ENCODE measurements at regions not wholly inside any gene's neighbourhood (a gene's known extent, or its start where the extent isn't known, plus 50 kb on each side); places are given as distances from the start of the nearest gene placed in this dataset.

DNA sequence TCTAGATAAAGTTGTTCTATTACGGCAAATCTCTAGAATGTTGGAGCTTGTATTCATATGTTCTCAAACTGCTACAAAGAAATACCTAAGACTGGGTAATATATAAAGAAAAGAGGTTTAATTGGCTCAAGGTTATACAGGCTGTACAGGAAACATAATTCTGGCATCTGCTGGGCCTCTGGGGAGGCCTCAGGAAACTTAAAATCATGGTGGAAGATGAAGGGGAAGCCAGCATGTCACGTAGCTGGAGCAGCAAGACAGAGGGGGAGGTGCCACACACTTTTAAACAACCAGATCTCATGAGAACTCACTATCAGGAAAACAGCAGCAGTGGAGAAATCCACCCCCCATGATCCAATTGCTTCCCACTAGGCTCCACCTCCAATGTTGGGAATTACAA, 390.4 kb upstream of the ADGRL4 start:
- DNase-seq: no peak

DNA sequence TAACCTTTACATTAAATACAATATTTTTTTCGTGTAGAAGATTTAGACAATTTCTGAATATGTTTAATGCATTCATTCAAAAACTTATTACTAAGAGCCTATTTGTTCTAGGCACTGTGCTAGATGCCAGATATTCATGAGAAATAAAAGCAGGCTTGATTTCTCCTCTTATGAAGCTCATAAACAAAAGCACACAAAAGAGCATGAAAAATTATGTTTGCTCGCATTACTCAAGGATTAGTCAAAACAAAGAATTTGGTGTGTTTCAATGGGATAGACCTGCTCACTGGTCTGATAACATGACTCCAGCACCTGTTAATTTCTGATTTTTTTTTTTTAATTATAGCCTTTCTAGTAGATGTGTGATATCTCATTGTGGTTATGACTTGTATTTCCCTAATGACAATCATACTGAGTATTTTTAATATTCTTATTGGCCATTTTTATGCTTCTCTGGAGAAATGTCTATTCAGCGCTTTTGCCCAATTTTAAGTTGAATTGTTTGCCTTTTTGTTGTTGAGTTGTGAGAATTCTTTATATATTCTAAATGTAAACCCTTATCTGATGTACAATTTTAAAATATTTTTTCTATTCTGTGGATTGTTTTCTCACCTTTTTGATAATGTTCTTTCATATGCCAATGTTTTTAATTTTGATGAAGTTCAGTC, 382.3 kb upstream of the ADGRL4 start:
- no peak for DNase-seq

DNA sequence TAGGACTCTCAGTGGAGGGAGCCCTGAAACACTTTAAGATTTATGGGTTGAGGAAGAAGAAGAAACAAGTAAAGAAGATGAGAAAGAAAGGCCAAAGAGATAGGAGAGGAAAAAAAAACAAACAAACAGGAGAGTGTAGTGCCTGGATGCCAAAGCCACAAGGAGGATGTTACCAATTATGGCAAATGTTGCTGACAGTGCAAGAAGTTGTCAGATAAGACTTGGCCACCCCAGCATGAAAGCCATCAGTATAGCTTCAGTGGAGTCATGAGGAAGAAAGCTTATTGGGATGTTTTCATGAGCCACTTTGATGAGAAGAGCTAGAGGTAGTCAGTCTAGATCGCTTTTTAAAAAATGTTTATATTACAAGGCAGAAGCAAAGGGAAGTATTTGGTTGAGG, 380.2 kb upstream of the ADGRL4 start:
- no peak for DNase-seq

DNA sequence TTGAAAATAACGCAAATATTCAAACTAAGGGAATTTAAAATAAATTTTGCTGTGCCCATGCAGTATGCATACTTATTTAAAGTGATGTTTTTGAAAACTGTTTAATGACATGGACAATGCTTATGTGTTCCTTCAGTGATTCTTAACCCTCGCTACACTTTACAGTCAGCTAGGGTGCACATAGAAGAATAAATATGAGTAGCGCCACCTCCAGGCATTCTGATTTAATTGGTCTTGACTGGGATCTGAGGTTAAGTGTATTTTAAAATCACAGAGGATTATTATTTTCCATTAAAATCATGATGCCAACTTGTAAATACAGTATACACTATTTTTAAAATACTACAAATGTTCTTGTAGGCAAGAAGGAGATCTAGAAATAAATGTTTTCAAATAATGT, 373.5 kb upstream of the ADGRL4 start:
- DNase-seq: no peak

DNA sequence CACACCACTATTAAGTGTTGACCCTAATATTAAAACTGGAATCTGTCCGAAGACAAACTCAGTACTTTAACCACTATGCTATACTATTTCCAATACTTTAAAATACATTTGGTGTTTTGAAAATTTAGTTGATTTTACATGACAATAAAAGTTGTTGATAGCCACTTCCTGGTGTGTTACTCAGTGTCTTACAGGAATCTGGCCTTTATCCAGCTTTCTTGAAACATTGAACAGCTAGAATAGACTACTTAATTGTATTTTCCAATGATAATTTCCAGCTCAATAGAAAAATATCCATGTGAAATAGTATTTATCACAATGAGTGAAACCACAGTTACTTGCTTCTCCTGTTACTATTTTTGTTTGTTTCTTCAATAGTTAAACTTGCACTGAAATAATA, 369.6 kb upstream of the ADGRL4 start:
- no peak for DNase-seq

DNA sequence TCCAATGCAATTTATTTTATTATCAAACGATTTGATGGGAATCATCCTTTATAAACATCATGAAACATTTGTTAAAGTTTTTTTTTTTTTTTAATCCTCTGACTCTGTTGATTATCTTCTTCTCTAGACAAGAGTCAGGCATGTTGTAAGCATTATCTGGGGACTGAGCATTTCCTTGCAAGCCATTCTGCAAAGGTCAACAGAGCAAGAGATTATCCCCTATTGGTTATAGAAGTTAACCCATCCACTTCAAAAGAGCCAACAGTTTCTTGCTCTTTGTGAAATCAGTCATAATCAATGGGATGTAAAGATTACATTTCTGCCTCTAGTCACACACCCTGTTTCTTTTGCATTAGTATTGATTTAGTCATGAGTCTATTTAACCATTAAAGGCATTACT, 368.8 kb upstream of the ADGRL4 start:
- no peak for DNase-seq

DNA sequence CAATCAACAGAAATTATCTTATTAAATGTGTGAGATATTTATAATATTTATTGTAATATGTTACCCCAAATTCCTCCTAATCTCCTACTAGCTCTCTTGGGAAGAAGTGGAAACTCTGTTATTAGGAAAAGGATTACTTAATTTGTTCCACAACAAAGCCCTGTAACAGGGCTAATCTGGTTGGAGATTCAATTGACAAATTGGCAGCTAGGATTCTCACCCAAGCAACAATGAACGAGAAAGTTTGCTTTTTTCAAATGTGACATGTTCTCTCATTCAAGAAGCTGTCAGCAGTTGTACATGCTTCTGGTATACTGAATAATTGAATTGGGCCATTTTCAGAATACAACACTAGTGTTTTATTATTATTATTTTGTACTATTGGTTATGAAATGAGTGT, 367.9 kb upstream of the ADGRL4 start:
- DNase-seq: no peak

DNA sequence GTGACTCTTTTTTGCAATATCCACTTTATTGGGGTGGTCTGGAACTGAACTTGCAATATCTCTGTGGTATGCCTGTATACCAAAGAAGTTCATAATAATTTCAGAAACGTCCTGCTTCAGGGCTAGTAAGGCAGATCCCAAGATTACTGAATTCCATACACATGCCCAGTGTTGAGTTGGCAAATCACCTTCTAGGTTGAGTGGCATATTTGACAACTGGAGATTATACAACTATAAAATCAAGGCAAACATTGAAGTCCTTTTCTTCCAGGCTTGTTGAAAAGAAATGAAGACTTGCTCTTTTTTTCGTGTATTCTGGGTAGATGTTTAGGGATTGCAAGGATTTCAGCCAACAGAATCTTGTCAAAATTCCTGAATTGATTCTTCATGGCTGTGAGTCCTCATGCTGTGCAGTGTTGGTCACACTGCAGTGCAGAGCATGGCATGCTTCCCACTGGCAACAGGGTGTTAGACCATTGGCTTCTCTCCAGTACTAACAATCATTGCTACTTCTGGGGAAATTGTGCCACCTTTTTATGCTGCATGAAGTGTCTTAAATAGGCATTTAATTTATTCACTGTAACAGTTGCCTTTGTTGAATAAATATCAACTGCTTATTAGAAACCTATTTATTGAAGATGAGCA, 367.1 kb upstream of the ADGRL4 start:
- no peak for DNase-seq

DNA sequence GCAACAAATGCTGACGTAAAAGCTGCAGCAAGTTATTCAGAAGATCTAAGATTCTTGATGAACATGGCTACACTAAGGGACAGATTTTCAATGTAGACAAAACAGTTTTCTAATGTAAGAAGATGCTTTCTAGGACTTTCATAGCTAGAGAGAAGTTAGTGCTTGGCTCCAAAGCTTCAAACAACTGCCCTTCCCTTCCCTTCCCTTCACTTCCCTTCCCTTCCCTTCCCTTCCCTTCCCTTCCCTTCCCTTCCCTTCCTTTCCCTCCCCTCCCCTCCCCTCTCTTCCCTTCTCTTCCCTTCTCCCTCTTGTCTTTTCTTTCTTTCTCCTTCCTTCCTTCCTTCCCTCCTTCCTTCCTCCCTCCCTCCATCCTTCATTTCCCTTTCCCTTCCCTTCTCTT, 365.3 kb upstream of the ADGRL4 start:
- DNase-seq: no peak

DNA sequence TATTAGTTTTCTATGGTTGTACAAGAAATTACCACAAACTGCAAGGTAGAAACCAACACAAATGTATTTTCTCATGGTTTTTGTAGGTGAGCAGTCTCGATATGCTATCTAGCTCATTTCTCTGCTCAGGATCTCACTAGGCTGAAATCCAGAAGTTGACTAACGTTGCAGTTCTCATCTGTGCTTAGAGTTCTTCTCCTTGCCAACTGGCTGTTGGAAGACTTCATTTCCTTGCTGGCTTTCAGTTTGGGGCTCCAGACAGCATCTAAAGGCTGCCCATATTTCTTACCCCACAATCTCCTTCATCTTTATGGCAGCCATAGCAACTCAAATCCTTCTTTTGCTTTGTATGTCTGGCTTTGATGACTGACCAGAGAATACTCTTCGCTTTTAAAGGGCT, 362.6 kb upstream of the ADGRL4 start:
- no peak for DNase-seq

DNA sequence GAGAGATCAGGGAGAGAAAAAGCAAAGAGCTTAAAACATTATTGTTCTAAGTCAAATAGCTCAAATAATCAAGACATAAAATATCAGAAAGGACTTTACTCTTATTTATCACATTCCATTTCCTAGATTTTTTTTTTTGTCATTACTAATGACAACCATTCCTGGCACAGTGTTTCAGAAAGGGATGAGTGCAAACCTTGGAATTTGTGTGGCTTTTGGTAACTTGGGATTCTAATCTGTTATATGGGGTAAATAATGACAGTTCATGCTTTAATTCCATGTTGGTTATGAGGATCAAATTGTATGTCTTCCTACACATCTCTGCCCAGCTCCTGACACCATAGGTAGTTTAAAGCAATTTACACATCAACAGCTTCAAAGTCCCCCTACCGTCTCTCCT, 358.4 kb upstream of the ADGRL4 start:
- no peak for DNase-seq

DNA sequence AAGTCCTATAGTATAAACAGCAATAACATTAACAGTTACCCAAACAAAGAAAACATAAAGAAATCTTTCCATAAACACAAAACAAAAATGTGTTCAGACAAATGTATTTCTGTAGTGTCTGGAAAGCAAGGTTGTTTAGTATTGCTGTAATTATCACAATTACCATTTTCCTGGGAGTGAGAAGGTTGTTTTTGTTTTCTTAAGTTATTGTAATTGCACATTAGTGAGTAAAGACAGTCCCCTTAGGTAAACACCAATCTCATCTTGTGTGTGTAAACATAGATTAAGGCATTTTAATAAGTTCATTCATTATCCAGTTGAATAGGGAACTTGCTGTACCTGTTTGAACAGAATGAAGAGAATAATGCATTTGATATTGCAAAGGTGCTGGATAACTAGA, 356.9 kb upstream of the ADGRL4 start:
- DNase-seq: no peak

DNA sequence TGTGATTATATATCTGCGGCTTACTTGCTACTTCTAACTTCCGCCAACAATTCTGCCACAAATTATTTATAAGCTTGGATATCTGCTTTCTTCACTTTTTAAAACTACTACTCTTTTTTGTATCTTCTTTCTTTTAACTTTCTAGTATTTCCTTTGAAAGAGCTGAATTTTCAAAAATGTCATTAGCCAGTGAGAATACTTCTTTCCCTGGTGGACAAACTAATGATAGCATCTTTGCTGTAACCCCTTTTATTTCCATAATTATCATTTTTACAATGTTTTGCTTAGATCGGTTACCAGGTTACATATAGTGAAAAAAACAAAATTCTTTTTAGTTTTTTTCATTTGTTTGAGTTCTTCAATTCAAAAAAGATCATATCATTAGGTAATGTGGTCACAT, 355.9 kb upstream of the ADGRL4 start:
- DNase-seq: no peak

DNA sequence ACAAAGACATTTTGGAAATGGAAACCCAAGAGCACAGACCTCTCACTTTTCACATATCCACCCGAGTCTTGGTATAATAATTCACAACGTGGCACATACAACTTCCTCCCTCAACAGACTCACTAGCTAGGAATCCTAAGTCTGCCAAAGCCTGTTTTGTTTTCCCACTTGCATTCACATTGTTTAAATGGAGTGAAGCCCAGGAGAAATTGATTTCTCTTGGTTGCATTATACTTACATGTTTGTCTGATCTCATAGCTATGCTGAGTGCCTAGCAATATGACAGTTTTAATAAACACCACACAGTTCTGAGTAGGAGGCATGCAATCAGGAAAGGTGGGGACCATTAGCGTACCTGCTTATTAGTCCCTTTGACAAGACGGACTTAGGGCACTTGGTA, 348.6 kb upstream of the ADGRL4 start:
- no peak for DNase-seq

DNA sequence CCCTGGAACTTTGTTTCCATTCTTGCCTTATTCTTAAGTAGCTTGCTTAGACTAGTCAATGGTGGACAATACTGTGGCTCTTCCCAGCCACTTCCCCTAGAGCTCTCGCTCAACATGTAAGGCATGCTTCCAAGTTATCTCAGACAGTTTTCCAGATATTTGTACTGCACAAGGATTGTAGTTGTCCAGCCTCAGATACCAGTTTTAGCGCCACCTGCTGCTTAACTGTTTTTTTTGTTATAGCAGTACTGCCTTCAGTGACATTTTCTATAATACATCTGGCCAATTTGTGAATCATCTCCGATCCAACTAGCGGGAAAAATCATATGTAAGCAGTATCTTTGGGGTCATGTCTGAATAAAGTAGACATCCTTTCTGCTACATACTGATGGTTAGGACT, 346.7 kb upstream of the ADGRL4 start:
- no peak for DNase-seq

DNA sequence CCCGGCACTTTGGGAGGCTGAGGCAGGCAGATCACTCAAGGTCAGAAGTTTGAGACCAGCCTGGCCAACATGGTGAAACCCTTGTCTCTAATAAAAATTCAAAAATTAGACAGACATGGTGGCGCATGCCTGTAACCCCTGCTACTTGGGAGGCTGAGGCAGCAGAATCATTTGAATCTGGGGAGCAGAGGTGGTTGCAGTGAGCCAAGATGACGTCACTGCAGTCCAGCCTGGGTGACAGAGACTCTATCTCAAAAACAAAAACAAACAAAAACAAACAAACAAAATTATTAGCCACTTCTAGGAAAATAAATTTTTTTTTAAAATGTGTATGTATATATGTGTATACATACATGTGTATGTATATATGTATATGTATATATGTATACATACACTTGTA, 320.3 kb upstream of the ADGRL4 start:
- DNase-seq: no peak

DNA sequence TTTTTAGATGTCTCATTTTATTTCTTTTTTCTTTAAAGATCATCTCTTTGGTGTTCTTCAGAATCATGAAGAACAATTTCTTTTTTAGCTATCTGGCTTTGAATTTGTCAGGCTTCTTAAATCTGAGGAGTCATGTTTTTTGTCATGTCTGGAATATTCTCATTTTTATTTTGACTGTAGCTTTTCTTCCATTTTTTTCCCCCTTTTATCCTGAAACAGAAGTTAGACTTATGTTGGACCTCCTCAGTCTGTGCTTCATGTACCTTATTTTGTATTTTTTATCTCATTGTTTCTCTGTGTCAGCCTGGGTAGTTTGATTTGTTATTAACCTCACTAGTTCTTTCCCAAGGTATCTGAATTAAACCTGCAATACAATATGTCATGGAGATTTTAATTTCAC, 319.2 kb upstream of the ADGRL4 start:
- DNase-seq: no peak

DNA sequence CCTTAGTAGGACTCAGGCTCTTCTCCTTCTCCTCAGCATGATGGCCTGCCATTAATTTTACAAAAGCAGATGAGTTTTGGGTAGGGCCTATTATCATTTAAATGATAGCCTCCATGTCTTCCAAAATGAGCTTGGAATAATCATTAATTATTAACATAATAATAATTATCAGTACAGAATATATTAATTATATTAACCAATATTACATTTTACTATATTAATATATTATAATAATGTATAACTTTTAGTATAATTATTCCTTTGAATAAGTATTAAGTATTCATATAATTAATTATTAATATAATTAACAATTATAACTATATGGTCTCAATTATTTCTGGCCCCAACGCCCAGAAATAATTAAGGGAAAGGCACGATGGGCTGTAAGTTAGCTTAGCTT, 318.6 kb upstream of the ADGRL4 start:
- no peak for DNase-seq

DNA sequence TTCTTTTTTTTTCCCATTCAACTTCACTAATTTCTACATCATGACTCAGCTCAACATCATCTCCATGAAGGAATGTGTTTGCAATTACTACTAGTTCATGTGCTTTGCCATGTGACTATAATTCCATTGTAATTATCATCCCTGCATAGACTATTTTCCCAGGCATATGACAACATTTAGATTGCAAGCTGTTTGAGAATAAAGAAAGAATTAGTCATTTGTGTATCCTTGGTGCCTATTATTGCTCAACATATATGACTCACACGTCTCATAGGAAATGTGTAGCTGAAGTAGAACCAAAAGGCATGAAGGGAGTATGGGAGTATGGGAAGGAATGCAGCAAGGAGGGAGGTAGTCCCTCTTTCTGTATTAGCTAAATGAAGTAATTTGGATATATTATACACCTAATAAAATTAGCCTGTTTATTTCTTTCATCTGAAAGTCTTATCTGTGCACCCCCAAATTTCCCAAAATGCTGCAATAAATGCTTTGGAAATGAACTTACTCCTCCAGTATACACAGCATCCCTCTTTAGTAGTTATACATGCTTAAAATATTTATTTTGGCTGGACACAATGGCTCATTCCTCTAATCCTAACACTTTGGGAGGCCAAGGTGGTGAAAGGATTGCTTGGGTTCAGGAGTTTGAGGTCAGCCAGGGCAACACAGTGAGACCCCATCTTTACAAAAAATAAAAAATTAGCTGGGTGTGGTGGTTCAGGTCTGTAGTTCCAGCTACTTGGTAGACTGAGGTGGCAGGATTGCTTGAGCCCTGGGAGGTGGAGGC, 316.9 kb upstream of the ADGRL4 start:
- no peak for DNase-seq

DNA sequence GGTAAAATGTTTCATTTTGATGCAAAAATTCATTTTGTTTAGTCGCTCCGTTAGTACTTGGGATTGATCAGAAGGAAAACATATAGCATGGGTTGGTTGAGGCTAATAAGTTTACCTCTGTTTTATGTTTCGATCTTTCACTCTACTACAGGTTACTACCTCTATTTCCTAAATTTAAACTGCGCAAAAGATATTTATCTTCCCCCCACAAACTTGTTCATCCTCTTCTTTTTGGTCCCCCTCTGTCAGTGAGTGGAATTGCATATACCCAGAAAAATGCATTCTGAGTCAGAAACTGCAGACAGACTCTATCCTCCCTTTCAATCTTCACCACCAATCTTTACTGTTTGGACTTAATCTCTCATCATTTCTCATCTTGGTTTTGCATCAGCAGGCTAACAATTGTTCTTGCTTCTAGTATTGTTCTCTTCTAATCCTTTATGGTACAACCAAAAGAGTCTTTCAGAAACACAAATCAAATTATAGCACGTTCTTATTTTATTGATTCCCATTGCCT, 316.0 kb upstream of the ADGRL4 start:
- DNase-seq: no peak

DNA sequence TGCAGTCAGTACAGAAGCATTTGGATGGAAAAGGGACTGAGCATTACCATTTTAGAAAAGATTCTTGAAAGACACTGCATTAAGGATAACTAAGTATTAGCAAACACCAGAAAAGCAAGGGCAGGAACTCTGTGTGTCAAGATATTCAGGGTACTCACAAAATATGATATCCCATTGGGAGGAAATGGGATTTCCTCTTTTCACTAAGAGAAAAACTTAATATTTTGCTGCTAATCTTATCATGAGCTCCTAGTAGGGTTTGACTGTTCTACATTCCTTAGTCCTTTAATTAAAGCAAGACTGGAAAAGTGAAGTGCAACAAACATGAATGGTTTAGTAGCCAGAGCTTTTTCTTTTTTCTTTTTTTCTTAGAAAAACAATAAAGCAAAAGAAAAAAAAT, 305.9 kb upstream of the ADGRL4 start:
- DNase-seq: no peak

DNA sequence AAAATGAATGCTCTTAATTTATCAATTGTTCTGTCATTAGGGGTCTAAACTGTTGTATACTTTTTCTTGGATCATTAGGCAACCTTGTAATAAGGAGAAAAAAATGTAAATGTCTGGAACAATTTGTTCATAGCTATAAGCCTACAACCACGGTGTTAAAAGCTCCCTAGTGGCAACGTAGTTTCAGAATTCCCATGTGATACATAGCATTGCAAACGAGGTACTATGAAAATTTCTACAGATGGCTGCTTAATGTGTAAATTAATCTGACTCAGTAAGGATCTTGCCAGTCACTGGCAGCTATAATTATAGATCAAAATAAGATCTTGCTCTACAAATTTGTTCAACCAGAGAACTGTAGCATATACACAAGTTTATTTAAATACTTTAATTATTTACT, 304.1 kb upstream of the ADGRL4 start:
- DNase-seq: no peak

DNA sequence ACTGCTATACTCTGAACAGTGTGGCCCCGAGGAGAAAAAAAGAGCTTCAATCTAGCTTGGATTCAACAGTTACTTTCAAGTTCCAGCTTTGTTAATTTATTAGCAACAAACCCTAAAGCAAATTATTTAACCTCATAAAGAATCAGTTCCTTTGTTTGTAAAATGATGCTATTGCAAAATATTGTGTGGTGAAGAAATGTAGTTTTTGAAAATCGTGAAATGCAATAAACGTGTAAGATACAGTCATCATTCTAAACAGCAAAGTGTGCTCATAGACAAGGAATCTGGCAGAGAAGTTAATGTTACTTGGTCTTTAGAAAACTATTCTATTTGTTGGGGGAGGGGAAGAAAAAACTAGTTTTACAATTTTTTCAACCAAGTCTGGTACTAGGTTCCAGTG, 297.6 kb upstream of the ADGRL4 start:
- no peak for DNase-seq

DNA sequence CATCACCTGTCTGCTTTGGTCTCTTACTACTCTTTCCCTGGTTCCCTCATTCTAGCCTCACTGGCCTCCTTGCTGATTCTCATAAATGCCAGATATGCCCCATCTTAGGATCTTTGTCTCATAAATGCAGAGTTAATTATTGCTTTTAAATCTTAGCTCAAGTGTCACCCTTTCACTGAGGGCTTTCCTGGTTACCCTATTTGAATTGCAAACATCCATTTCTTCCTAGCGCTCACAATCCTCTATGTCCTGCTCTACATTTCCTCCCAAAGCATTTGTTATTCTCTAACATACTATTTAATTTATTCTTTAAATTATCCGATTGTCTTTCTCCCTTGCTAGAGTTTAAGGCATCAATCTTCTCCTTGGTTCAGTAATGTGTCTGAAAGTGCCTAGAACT, 296.5 kb upstream of the ADGRL4 start:
- DNase-seq: no peak

Measured in retina (tissue), 1 donor.